CD4-positive, alpha-beta T cell treated with Interleukin-15 for 4 hours (primary cell): ENCODE measurements at regions not wholly inside any gene's neighbourhood (a gene's known extent, or its start where the extent isn't known, plus 50 kb on each side); places are given as distances from the start of the nearest gene placed in this dataset.

Experiments used
- DNase-seq: peaks from one replicate; pipeline ENCODE4 v3.0.0-alpha.2; 2020; ENCODE audit warnings: low spot score

DNA sequence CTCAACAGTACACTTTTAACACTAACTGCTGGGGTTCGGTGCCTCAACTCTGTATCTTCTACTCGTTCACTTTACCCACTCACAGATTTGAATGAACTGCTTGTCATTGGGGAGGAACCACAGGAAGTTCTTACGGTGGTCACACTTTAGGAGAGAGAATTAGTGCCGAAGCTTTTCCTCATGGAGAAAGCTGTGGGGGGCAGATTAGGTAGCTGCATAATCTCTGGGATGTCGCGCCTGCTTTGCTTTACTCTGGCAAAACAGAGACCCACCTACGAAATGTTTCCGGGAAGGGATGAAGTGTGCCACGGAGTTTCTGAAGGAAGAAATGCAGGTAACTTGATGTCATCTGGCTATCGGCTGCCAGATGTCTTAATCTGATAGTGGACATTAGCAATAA lies 949.7 kb upstream of the TENM3 start:
- DNase-seq, result no peak

DNA sequence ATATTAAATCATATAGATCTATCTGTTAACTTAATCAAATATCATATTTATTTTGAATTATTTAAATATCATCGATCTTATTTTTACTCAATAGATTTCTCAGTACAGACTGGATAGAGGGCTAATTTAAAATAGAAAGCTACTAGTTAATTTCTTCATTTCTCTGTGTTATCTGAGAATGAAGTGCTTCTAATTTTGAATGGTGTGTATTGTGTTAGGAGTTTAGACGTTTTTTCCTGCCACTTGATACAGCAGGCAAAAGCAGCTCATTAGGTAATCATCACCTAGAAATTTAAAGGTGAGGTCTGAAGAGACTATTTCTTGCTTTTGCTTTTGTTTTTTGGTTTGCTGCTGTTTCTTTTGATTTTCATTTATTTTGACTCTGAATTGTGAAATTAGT lies 948.8 kb upstream of the TENM3 start:
- DNase-seq, result no peak

DNA sequence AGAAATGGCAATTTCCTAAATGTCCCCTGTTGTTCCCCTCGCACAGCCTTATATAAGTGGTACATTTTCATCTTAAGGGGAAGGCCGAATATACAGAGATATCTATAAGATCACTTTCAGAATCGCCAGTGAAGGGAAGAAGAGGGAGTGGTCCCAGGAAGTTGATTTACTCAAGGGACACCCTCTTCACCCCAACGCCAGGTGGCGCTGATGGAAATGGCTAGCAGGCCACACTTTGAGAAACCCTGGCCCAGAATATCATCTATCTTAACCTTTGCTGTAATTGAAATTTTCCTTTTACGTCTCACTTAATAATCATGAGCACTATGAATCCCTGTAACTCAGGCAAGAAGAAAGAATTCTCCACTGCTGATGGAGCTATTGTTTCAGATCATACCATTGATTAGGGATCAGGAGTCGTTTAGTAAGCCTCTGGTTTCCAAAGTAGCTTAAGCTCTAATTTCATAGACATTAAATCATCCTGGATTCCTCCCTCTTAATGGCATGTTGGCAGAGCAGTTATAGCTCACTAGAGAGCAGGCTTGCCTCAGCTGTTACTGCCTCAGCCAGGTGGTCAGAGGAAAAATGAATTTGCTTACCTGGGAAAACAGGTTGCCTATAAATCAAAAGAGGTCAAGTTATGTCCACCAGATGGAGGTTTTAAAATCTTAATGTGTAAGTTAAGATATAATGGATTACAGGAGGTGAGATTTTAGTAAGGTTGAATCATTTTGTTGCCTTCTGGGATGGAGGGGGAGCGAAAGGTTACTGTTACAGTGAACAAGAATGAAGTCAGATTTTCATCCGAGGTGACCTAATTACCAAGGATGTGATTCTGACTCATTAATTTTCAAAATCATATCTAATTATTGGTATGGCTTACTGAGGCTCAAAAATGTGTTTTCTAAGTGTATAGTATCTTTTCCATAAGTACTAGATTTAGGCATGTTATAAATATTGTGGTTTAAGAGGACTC lies 941.2 kb upstream of the TENM3 start:
- DNase-seq, result no peak

DNA sequence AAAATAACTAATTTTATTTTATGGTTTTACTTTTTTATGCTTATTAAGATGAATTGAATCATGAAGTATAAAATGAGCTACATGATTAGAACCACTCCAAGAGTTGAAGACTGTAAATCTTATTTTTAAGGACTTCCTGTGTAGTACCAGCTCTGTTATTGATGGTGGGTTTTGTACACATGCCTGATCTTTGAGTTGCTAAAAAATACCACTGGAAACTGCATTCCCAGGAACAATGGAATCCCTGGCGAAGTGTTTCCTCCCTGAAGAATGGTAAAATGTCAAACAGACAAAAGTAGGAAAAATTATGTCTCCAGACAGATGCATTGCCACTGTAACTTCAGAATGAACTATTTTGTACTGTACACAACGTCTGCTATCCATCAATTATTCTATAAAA lies 935.4 kb upstream of the TENM3 start:
- no peak for DNase-seq

DNA sequence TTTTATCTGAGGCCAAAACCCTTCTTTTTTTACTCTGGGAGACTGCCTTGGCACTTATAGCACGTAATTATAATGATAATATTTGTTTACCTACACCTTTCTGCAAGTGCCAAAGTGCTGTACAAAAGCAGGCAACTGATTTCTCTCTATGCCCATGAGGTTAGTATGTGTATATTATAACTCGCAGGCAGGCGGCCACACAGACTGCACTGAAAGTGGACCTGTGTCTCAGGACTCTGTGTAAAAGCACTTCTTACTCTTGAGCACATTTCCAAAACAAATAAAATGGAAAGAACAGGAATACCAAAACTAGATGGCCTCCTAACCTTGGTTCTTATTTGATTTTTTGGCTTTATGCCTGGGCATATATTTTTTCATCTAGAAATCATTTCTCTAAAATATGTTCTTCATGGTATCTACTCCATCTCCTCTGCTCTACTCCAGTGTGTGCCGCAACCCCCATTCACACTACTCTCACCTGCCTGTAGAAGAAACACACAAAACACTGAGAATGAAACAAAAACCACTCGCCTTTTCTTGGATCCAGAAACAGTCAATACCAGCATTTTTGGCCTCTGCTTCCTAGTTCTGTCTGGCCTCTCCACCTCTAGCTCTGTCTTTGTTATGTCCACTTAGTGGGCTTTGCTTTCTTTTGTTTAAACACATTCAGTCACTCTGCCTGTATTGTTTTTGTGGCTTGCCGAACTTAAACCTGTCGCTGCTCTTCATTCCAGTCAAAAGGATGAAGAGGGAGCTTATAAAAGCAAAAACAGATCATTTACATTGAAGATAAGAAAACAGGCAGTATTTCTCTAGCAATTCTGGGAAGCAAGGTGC lies 934.5 kb upstream of the TENM3 start:
- no peak for DNase-seq

DNA sequence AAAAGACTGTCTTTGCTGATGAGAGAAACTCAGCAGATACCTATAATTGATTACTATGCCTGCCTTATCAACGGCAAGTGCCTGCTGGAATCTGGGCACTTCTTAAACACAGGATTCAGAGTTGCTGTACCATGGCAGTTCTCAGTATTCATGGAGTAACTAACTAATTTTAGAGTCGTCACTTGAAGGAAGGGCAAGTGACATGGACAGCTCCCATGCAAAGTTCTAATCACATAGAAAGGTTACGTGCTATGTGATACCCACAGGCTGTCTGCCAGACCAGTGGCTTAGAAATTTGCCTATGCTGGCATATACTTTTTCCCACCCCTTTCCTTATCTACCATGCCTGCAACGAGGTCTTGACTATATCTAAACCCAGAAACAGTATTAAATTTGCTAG lies 931.1 kb upstream of the TENM3 start:
- DNase-seq, result no peak

DNA sequence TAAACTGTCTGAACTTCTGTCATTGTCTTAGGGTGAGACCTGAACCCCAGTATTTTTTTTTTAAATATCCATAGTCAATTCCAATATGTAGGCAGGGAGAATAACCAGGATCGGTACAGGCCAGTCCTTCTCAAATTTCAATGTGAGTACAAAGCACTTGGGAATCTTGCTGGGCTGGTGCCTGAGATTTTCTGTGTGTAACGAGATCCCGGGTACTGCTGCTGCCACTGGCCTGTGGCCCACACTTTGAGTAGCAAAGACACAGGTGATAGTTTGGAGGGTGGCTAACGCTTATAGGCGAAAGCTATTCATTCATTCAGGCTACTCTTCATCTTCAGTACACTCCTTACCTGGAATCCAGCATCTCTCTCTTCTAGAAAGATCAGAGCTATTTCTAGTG lies 923.6 kb upstream of the TENM3 start:
- no peak for DNase-seq

DNA sequence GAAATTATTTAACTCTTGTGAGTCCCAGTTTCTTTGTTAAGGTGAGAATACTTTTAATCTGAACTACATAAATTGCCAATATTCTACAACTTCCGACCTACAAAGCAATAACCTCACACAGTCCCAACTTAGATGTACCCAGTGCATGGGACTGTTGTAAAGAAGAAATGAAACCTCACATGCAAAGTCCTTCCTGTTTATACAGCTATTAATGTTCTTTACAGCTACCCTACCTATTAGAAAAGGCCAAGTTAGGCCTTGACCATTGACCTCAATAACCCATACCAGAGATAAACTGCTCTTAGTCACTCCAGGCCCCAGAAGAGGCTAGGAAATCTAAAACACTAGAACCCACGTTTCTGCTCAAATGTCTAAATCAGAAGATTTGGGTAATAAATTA lies 920.1 kb upstream of the TENM3 start:
- DNase-seq, result no peak

DNA sequence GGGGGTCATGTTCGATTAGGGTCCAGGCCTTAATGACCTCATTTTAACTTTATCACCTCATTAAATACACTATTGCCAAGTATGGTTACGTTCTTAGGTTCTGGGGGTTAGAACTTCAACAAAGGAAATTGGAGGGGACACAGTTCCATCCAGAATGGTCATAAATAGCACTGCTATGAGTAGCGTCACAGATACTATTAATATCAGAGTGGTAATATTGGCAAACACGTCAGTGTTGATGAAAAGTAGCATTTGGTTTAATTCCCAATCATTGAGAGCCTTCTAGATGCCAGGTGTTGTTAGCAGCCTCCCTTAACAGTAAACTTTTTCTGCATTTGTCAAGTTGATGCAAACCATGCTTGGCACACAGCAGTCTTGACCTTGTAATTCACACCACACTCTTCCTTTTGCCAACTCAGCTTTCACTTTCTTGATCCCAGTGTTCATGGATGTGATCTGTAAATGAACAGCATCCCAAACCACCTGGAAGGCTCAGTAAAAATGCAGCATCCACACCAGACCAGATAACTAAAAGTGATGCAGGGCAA lies 912.5 kb upstream of the TENM3 start:
- DNase-seq, result no peak

DNA sequence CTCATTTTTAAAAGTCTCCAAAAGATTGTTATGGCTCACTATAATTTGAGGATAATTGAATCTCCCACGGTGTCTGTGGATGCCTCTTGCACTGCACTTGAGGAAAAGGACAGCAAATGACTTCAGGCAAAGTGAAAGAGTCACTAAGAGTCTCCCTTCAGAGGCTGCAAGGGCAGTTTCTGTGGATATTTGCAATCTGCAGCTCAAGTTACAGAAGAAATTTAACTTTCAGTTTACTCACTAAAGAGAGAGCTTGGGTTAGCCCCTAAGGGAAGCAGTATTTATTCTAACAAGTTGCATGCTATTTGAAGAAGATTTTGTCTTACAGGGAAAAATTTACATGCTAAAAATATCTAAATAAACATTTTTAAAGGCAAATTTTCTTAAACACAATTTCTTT lies 912.0 kb upstream of the TENM3 start:
- no peak for DNase-seq

DNA sequence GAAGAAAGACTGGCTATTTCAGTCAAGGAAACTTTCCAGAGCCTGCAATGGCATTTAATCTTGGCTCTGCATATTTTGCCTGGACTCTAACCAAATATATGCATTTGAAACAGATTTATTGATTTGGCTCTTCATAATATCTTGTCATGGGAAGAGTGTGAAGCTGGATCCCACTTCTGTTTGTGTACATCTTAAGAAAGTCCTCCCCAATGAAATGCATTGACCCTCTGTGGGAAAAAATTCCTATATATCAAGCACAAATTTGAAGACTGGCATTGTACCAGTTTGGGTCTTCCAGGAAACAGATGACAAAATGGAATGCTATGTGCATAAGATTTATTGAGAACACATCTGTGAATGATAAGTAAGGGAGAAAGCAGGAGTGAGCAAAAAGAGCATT lies 897.3 kb upstream of the TENM3 start:
- DNase-seq, result no peak

DNA sequence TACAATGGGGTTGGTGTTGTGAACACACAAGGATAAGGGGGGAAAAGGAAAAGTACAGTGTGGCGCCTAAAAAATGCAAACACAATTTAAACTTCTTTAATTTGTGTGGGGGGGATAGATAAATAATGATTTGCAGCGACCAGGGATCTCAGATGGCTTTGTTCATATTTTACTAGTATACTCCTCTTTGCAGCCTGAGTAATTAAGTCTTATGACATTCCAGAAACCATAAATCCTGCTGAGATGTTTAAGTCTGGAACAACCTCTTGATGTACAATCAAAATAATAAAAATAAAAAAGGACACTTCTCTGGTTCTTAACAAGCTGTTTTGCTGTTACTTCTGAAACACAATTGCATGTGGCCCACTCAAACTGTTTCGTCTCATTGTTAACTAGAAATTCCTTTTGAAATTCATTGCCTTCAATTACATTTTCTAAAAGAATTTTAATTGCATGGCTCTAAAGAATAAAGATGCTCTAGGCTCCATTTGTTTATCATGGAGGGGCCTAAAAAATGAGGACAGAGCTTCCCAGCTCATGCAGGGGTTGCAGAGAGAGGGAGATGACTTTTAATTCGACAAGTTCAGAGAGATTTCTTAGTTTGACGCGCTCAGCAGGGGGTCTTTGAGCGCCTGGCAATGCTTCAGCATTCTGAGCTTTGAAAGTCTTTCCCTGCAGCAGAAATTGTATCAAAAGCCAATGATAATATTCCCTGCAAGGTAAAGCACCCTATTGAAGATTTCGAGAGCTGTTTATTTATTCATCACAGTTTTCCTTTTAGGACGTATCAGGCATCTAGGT lies 892.4 kb upstream of the TENM3 start:
- DNase-seq, result no peak

DNA sequence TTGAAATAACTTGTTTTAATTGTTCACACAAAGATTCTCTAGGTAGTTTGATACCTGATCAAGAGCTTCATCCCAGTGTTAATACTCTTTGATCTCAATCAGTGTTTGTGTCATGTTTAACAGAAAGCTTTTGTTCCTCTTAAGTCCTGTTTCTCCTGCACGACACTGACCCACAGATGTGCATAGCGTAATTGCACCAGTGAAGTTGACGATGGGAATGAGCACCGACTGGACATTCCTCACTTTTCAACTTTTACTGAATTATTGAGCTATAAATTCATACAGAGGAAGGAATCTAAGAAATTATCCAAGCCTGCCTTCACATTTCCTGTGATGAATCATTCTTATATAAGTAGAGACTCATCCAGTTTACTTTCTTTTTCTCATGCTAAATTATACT lies 878.7 kb upstream of the TENM3 start:
- DNase-seq, result no peak

DNA sequence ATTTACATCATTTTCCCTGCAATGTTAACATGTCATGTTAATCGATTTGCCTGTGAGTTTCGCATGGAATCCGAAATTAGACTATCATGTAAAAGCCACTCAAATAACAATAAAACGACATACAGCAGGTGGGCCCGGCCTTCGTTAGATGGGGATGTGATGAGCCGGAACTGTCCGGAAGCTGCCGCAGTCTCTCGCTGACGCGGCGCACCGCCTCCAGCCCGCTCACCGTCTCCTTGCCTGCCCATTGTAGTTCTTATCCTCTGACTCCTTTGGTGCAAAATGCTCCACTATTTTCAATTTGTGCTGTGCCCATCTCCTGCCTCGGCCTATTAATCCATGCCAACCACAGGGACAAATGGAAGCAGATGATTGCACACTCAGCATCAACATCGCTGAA lies 877.5 kb upstream of the TENM3 start:
- no peak for DNase-seq

DNA sequence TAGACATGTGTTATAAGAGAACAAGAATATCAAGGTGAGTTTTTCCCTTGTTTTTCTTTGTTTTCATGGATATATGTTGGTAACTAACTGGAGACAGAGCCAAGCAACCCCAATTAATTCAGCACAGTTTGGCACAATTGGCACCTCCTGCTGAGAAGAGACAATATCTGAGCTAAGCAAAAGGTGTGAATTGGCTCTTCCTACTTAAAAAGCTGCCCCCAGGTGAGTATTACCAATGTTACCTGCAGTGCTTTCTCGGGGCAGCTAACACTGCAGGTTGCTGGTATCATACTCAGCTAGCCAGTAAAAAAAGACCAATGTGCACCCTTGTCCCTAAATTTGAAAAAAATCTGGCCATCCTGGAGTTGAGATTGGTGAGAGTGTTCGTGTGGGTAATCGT lies 871.2 kb upstream of the TENM3 start:
- DNase-seq, result no peak

DNA sequence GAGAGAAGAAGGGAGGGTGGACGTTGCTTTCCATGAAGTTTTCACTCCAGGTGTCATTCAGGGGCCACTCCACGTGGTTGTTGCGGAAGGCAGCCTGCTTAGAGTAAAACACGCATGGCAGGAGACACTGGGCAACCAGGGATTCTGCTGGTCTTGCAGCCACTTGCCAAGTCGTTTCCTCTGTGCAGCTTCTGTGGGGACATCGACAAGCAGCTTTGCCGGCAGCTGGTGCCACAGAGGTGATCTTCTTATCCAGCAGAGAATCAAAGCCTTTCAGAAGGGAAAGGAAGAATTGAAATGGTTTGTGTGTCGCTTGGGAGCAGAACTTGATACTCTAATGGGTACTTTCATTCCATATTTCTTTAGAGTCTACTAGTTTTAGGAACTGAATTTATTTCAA lies 867.1 kb upstream of the TENM3 start:
- no peak for DNase-seq

DNA sequence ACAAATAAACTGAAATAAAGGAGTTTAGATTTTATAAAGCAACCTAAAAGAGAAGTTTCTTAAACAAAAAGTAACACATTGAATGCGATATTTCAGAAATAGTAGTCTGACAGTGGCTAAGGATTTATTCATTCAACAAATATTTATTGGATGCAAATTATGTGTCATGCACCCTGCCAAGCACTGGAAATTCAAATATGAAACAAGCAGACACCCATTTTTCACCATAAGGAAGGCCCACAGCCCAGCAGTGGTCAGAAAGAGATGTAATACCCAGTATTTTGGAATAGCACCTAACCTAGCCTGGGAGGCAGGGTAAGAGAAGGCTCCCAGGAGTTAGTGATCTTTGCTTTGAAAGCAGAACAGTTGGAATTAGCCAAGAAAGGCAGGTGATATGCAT lies 855.1 kb upstream of the TENM3 start:
- DNase-seq, result no peak

DNA sequence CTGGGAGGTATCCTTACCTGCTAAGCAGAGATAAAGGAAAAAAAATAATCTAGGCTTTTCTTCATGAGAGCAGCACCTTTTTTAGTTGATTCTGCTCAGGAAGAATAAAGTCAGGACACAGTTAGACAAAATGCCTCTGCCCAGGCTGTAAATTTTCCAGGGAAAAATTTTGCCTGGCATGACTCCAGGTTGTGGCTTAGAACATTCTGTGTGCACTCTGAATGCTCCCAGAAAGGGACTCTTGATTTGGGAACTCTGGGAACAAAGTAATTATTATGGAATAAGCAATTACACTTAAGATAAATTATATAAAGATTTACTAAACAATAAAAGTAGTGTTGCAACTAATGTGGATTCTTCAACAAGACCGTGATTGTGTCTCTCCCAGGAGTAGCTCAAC lies 826.2 kb upstream of the TENM3 start:
- DNase-seq, result no peak

DNA sequence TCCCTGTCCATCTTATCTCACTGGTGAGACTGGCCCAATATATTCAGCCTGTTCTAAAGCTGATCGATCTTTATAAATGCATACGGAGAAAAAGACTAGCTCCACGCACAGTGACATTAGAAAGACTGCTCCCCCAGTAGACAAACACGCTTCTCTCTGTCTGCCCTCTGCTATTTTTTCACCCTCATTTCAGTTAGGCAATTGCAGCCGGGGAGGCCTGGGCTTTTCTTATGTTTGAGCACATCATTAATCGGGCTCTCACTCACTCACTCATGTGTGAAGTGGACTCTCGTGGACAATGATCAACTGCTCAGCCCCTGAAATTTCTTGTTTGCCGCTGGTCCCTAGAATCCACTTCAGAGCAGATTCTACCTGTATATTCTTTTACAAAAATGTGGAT lies 824.7 kb upstream of the TENM3 start:
- DNase-seq, result no peak

DNA sequence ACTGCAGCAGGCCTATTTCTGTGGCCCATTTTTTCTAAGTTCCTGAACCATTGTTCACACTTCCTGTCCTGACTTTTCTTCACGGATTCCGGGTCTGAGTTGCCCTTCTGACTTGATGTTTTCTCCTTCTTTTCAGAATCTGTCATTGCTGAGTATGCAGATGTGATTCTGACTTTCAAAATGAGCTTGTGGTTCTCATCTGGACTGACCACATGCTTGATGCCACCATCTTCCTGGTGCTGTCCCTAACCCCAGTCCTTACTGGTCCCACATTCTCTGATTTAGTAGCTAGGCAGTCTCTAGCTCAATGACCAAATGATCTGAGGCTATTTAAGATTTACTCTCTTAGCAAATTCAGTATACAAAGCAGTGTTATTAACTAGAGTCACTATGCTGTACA lies 822.3 kb upstream of the TENM3 start:
- DNase-seq, result no peak

DNA sequence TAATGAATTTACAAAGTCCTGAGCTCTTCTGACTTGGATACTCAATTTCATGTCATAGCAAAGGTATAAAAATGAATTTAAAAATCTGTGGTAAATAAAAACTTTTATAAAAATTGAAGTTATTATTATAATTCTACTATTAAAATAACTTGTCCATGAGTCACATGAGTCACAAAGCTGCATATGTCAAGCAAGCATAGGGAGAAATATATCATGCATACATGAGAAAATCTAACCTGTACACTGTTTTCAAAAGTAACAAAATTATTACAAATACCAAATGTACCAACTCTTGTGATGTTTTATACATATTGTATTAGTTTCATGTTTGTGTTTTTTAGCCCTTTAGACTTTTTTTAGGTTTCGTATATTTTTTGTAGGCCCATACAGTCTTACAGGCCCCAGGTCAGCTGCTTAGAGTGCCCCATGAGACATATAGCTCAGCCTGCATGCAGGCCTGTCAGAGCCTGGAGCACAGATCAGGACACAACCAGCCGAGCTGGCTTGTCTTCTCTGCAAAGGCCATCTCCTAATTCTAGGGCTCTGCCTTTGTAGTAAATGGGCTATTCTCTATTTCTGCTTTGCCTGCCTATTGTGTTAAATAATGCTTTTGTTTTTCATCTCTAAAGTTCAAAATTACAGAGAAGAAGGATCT lies 818.7 kb upstream of the TENM3 start:
- DNase-seq, result no peak

DNA sequence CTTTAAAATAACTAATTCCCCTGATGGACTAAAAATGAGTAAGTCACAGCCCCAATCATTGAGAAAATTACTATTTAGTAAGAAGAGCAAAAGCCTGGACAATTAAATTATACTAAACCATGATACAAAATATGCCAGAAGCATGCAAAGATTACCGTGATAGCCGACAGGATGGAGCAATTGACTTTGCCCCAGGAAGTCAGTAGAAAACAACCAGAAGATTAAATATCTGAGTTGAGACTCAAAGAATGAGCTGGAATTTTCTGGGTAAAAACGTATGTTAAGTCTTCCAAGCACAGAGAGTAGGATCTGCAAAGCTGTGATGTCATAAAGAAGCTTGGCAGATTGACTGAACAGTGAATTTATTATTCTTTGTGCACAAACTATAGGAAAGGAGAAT lies 816.1 kb upstream of the TENM3 start:
- no peak for DNase-seq
